C4-2B (cell line): ENCODE measurements at regions not wholly inside any gene's neighbourhood (a gene's known extent, or its start where the extent isn't known, plus 50 kb on each side); places are given as distances from the start of the nearest gene placed in this dataset.

Experiments
- H3K27ac ChIP-seq: fragments of 450-650 bp; 2 replicates; pipeline ENCODE4 v1.5.1; 2017
- ZFX ChIP-seq: fragments of 450-650 bp; IDR thresholded peaks from 2 replicates; pipeline ENCODE4 v1.6.1; 2017
- TF ChIP-seq, protein P1 (sequence below): fragments of 450-650 bp; conservative IDR thresholded peaks from 2 replicates; pipeline ENCODE4 v1.5.1; 2017; ENCODE audit warnings: mild to moderate bottlenecking

DNA sequence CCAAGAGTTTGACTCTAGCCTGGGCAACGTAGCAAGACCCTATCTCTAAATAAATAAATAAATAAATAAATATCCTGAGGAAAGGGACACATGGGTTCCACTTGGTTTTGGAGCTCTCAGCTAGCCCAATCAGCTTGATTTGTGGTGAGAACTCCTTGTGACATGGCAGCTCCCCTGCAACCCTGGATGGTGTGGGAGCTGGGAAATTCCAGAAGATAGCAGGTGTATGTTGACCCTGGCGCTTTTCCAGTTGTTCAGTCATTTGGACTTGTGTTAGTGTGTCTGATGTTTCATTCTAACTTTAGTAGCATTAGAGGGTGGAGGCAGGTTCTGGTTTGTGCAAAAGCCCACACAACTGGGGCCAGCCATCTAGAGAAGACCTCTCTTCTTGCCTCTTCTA is 148.5 kb upstream of the NCAM1 start:
- TF ChIP-seq ZFX = no peak
- TF ChIP-seq, protein P1, sequence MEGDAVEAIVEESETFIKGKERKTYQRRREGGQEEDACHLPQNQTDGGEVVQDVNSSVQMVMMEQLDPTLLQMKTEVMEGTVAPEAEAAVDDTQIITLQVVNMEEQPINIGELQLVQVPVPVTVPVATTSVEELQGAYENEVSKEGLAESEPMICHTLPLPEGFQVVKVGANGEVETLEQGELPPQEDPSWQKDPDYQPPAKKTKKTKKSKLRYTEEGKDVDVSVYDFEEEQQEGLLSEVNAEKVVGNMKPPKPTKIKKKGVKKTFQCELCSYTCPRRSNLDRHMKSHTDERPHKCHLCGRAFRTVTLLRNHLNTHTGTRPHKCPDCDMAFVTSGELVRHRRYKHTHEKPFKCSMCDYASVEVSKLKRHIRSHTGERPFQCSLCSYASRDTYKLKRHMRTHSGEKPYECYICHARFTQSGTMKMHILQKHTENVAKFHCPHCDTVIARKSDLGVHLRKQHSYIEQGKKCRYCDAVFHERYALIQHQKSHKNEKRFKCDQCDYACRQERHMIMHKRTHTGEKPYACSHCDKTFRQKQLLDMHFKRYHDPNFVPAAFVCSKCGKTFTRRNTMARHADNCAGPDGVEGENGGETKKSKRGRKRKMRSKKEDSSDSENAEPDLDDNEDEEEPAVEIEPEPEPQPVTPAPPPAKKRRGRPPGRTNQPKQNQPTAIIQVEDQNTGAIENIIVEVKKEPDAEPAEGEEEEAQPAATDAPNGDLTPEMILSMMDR = no peak

DNA sequence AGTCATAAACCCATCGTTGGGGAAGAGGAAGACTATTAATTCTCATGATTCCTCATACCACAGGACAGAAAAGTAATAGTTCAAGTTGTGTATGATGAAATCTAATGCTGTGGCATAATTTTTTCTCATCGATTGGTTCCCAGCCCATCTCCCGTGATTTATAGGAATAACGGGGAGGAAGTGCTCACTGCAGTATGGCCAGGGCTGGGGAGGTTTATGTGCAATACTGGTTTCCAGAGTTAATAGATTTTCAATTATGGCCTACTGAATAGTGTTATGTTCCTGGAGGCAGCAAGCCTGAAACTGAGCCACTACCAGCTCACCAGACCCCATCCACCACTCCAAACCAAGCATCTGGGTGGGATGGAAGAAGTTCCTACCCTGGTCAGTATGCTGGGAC is 147.1 kb upstream of the NCAM1 start:
- TF ChIP-seq, protein P1 = no peak
- TF ChIP-seq ZFX = no peak
- H3K27ac ChIP-seq = no peak overlapping the region

More for the DNA sequence above, 148.5 kb upstream of the NCAM1 start:
- no peak overlapping the region for H3K27ac ChIP-seq

DNA sequence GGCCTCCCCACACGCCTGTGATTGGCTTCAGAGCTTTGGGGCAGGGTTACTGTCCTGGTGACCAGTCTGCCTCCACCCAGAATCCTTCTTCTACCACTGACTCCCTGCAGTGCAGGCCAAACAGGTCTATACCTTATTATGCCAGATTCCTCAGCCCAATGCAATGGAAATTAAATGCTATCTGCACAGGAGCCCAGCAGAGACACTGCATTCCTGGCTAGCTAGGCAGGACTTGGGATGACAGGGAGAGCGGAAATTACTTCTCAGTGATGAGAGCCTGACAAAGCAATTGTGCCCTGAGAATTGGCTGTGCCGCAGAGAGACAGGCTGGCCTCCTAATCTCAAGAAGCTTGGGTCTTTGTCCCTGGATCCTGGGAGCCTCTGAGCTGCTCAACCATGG is 143.8 kb upstream of the NCAM1 start:
- TF ChIP-seq ZFX = no peak
- TF ChIP-seq, protein P1 = no peak
- H3K27ac ChIP-seq = no peak overlapping the region

DNA sequence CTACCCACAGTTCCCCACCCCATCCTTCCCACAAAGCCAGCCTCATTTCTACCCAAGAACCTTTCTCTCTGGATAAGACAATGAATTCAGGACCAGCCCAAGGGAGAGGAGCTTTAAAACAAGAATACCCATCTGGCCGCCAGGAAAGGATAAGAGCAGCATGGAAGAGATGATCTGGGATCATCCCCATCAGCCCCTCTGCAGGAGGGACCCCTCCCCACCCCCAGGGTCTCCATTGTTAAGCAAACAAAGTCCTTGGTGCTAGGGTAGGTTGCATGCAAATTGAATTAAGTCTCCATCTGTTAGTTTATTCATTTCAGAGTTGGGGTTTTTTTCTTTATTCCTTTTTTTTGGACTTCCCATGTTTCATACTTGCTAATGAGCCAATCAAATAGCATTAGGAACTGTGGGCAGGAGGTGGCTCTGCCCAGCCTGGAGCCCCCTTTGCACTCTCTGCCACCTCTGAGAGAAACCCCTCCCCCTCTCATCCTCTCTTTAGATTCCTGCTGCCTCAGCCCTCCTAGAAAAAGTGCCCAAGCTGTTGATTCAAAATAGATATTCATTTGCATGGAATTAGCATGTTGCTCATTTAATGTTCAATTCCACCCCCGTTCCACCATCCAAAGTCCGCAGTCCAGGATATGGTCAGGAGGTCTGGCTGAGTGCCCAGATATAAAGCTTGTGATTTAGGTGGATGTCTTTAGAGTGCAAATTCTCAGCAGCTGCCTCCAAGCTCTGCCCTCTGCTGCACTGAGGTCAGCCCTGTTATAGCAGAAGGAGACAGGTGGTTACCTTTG is 138.5 kb upstream of the NCAM1 start:
- TF ChIP-seq ZFX = no peak
- TF ChIP-seq, protein P1 = no peak
- no peak overlapping the region for H3K27ac ChIP-seq

DNA sequence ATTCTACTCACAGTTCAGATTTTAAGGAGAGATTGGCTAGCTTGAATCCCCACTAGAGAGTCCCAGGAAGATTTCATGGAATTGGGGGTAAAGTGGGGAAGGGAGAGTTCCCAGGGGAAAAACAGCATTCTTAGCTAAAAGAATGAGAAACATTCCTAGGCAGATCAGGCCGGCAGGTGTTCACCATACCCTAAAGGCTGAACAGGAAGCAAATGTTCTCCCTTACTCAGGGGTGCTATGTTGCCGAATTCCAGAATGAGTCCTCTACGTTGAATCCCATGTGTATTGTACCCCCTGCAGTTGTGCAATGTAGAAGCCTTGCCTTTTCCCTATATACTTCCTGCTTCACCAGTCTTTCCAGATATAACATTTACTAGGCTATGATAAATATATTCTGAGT is 135.2 kb upstream of the NCAM1 start:
- H3K27ac ChIP-seq = no peak overlapping the region
- TF ChIP-seq, protein P1 = no peak
- no peak for TF ChIP-seq ZFX

DNA sequence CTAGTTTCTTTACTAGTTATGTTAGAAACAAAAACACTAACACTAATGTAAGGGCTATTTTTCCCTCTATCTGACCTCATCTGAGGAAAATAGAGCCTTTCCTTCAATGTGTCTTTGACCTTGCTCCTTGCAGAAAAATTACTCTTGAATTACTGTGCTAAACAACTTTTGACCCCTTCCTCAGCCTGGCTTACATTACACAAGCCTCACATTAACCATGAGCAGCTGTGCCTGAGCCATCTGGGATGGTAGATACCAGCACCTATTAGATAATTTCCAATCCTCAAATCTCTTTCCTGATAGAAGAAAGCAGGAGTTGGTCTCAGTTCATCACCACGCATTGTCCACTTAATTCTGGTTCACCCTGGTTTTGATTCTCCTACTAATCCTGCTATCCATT is 134.4 kb upstream of the NCAM1 start:
- H3K27ac ChIP-seq = no peak overlapping the region
- TF ChIP-seq ZFX = no peak
- TF ChIP-seq, protein P1 = no peak

DNA sequence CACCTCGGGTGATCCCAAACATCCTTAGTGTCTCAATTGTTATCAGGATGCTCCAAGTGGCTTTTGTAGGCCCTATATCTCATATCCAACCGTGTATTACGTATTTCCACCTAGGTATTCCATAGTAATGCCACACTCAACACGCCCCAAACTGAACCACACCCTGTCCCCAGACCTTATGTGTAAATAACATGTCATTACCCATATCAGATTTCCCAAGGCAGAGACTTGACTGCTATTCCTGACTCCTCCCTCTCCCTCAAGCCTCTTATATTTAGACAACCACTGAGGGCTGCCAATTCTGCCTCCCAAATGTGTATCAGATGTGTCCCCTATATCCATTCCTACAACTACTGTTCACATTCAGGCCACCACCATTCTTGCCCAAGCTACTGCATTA is 132.8 kb upstream of the NCAM1 start:
- no peak overlapping the region for H3K27ac ChIP-seq
- TF ChIP-seq, protein P1 = no peak
- TF ChIP-seq ZFX = no peak
